ENCODE measurements at regions not wholly inside any gene's neighbourhood (a gene's known extent, or its start where the extent isn't known, plus 50 kb on each side); places are given as distances from the start of the nearest gene placed in this dataset.
"Not testable (repeated sequence)": the region's sequence is repeated elsewhere in the genome, so short reads cannot be mapped to it uniquely, and the experiment has no call there.

DNA sequence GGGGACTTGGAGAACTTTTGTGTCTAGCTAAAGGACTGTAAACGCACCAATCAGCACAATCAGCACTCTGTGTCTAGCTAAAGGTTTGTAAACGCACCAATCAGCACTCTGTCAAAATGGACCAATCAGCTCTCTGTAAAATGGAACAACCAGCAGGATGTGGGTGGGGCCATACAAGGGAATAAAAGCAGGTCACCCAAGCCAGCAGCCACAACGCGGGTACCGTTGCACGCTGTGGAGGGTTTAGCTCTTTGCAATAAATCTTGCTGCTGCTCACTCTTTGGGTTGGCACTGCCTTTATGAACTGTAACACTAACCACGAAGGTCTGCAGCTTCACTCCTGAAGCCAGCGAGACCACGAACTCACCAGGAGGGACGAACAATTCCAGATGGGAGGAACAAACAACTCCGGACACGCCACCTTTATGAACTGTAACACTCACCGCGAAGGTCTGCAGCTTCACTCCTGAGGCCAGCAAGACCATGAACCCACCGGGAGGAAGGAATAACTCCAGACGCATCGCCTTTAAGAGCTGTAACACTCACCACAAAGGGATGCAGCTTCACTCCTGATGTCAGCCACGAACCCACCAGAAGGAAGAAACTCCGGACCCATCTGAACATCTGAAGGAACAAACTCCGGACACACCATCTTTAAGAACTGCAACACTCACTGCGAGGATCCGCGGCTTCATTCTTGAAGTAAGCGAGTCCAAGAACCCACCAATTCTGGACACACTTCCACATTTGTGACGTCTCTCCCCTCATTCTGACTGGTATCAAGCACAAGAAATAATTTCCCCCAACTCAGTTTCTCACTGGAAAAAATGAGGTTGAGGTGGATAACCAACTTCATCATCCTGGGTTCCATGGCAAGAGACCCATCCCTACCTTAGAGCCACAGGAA, 227.3 kb upstream of the AMIGO2 start:
- not testable (repeated sequence) for TF ChIP-seq POLR2A, POLR2AphosphoS5, TAF1 (IDR thresholded peaks at IDR 0.05; ENCODE audit: low read depth, low read length)
